ENCODE measurements at regions not wholly inside any gene's neighbourhood (a gene's known extent, or its start where the extent isn't known, plus 50 kb on each side); places are given as distances from the start of the nearest gene placed in this dataset.

DNA sequence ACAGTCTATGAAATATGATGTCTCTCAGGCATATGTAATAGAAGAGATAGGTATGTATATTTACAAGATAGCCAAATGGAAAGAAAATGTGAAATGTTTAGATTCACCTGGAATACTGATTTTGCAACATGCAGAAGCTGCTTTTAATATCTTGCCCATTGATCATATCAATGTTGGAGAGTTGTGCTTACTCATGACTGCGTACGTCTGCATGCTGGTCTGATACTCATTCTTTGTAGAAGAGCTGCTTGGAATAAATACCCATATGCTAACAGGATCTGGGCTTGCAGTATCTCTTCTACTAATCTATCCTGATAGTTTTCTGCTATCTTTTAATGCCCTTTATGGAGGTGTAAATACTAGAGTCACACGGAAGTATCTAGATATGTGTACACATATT is 120.6 kb upstream of the FOXP2 start:
- no peak for TF ChIP-seq TAF1 (IDR thresholded peaks at IDR 0.05; ENCODE audit: borderline replicate concordance, low read depth, low read length)
- no peak for TF ChIP-seq RFX5 (IDR thresholded peaks at IDR 0.05; ENCODE audit: low read length)
- no peak for TF ChIP-seq MAX (IDR thresholded peaks at IDR 0.05; ENCODE audit: low read depth)
- TF ChIP-seq FOSL2 (IDR thresholded peaks at IDR 0.05; ENCODE audit: borderline replicate concordance, low read depth), result no peak
- TF ChIP-seq MEF2A (IDR thresholded peaks at IDR 0.05; ENCODE audit: borderline replicate concordance, low read depth), result no peak
- no peak for TF ChIP-seq NRF1 (IDR thresholded peaks at IDR 0.05; ENCODE audit: low read depth, low read length)
- TF ChIP-seq GATA2 (CRISPR knock-in tag; IDR thresholded peaks at IDR 0.05), result no peak
- no peak for TF ChIP-seq TCF12 (IDR thresholded peaks at IDR 0.05)
- no peak for TF ChIP-seq RAD21 (IDR thresholded peaks at IDR 0.05; ENCODE audit: low read length)
- no peak for TF ChIP-seq GABPA (IDR thresholded peaks at IDR 0.05; ENCODE audit: low read depth)
- no peak for TF ChIP-seq FOXJ3 (CRISPR knock-in tag; IDR thresholded peaks at IDR 0.05)
- TF ChIP-seq RXRA (IDR thresholded peaks at IDR 0.05; ENCODE audit: borderline replicate concordance, low read depth), result no peak
- TF ChIP-seq, protein P1, sequence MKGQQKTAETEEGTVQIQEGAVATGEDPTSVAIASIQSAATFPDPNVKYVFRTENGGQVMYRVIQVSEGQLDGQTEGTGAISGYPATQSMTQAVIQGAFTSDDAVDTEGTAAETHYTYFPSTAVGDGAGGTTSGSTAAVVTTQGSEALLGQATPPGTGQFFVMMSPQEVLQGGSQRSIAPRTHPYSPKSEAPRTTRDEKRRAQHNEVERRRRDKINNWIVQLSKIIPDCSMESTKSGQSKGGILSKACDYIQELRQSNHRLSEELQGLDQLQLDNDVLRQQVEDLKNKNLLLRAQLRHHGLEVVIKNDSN (IDR thresholded peaks at IDR 0.05; ENCODE audit: borderline replicate concordance, low read depth), result no peak
- TF ChIP-seq, protein P2, sequence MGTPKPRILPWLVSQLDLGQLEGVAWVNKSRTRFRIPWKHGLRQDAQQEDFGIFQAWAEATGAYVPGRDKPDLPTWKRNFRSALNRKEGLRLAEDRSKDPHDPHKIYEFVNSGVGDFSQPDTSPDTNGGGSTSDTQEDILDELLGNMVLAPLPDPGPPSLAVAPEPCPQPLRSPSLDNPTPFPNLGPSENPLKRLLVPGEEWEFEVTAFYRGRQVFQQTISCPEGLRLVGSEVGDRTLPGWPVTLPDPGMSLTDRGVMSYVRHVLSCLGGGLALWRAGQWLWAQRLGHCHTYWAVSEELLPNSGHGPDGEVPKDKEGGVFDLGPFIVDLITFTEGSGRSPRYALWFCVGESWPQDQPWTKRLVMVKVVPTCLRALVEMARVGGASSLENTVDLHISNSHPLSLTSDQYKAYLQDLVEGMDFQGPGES (IDR thresholded peaks at IDR 0.05; ENCODE audit: low read depth, low read length), result no peak
- TF ChIP-seq, protein P3, sequence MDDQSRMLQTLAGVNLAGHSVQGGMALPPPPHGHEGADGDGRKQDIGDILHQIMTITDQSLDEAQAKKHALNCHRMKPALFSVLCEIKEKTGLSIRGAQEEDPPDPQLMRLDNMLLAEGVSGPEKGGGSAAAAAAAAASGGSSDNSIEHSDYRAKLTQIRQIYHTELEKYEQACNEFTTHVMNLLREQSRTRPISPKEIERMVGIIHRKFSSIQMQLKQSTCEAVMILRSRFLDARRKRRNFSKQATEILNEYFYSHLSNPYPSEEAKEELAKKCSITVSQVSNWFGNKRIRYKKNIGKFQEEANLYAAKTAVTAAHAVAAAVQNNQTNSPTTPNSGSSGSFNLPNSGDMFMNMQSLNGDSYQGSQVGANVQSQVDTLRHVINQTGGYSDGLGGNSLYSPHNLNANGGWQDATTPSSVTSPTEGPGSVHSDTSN (IDR thresholded peaks at IDR 0.05), result no peak
- TF ChIP-seq ELF1 (IDR thresholded peaks at IDR 0.05), result no peak
- no peak for TF ChIP-seq REST (IDR thresholded peaks at IDR 0.05; ENCODE audit: low read depth, low read length)
- no peak for TF ChIP-seq JUND (IDR thresholded peaks at IDR 0.05)
- no peak for TF ChIP-seq SIN3A (IDR thresholded peaks at IDR 0.05; ENCODE audit: borderline replicate concordance, low read depth, low read length)
- H3K9me3 ChIP-seq, result no peaks in the 10 kb centered on the region
- H3K4me1 ChIP-seq (ENCODE audit: control insufficient read depth in 1 of 2, insufficient read depth in 2 of 2, low read depth in 1 of 2, low read length in 1 of 2), result no peaks in the 10 kb centered on the region
- H3K4me3 ChIP-seq (ENCODE audit: low read depth in 2 of 2, low read length in 1 of 2), result no peak overlapping the region
- no peaks in the 10 kb centered on the region for H3K27me3 ChIP-seq (ENCODE audit: insufficient read depth)
- DNase-seq, result no peak
- no peak overlapping the region for H2AFZ ChIP-seq (ENCODE audit: low read depth)
- ChIA-PET CTCF (no interaction called here), POLR2A (no interaction called here)
- 5% methylated on average over 3 of the region's 3 CpGs for WGBS (ENCODE audit: low lambda C conversion rate)
- no peak overlapping the region for H3K9ac ChIP-seq
- no peak overlapping the region for H3K4me2 ChIP-seq
- no peaks in the 10 kb centered on the region for H4K20me1 ChIP-seq (ENCODE audit: insufficient read depth)
- no peak overlapping the region for H3K27ac ChIP-seq (ENCODE audit: low read depth in 2 of 2, low read length in 1 of 2)
- H3K36me3 ChIP-seq (replicated peaks in 1 of 2; ENCODE audit: control insufficient read depth in 1 of 2, insufficient read depth in 2 of 2, low read length in 1 of 2), result no peaks in the 10 kb centered on the region
- no peaks in the 10 kb centered on the region for H3K79me2 ChIP-seq (ENCODE audit: insufficient read depth)
- no peaks in the 10 kb centered on the region for H3F3A ChIP-seq (replicated peaks; ENCODE audit: insufficient read depth)
- no peaks in the 10 kb centered on the region for H3K9me2 ChIP-seq

Data from SK-N-SH (cell line).